ENCODE measurements at regions not wholly inside any gene's neighbourhood (a gene's known extent, or its start where the extent isn't known, plus 50 kb on each side); places are given as distances from the start of the nearest gene placed in this dataset.

- TF ChIP-seq CTCF (IDR thresholded peaks at IDR 0.05) (no peak), POLR2A (IDR thresholded peaks at IDR 0.05) (no peak)
These were observed 52.4 kb downstream of the MRPL36 start for GRCh38 chr5:1747079-1747802.

Data from esophagus squamous epithelium (tissue), 4 donors.